Brain microvascular endothelial cell (primary cell): ENCODE measurements at regions not wholly inside any gene's neighbourhood (a gene's known extent, or its start where the extent isn't known, plus 50 kb on each side); places are given as distances from the start of the nearest gene placed in this dataset.

Experiments
- DNase-seq: peaks from one replicate; pipeline ENCODE4 v3.0.0-alpha.2; 2020
- H3K27ac ChIP-seq: fragments of 250-450 bp; sonication (Bioruptor Pico); 2 replicates; pipeline ENCODE4 v1.5.1; 2020; ENCODE audit warnings: mild to moderate bottlenecking, moderate library complexity
- H3K27me3 ChIP-seq: fragments of 250-450 bp; sonication (Bioruptor Pico); replicated peaks from 2 replicates; pipeline ENCODE4 v1.5.1; 2020; ENCODE audit warnings: mild to moderate bottlenecking
- H3K36me3 ChIP-seq: fragments of 250-450 bp; sonication (Bioruptor Pico); replicated peaks from 2 replicates; pipeline ENCODE4 v1.5.1; 2020; ENCODE audit warnings: mild to moderate bottlenecking
- H3K4me3 ChIP-seq: 2 replicates; pipeline ENCODE4 v1.5.1; 2011; ENCODE audit warnings: low read depth, mild to moderate bottlenecking, control low read depth, low read length, moderate library complexity
- in situ Hi-C: cut with HindIII; loops from 2 replicates; pipeline ENCODE4 v1.10.0; 2017; ENCODE audit warnings: low sequenced_read_pairs, low pct_ligation_motif_present
- TF ChIP-seq, protein P1 (sequence below): IDR thresholded peaks from 2 replicates; pipeline ENCODE4 v1.5.1; 2011; ENCODE audit warnings: low read depth, mild to moderate bottlenecking, moderate library complexity, low read length, control low read depth, inconsistent platforms; ENCODE audit errors: missing control alignments

DNA sequence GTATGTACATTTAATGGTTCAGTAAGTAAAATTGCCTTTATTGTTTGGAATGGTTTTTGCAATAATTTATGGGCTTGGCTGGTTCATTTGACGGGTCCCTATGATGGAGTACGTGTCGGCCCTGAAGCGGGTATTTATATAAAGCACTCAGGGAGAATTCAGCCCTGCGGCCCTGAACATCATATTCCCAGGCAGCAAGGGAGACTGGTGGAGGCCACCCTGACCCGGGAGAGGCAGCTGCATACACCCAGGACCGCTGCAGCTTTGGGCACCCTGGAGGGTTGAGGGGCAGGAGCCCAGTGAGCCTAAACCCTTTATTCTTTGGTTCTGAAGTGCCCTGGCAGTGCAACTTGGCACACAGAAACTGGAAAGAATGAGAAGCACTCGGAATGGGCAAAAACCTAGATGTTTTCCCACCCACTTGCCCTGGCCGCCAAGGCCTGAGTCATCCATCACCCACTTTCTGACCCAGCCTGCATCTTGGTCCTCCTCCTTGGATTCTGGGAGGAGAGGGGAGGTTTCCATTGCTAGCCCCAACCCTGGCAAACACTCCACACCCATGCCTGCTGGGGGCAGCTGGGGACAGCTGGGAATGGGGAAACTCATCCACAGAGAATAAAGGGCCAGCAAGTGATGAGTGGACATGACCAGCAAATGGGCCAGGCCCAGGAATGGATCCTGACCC is 162.2 kb upstream of the TNRC6C start:
- DNase-seq: no peak
- Histone ChIP-seq H3K36me3 (no peaks in the 10 kb centered on the region), H3K27ac (no peak overlapping the region), H3K4me3 (no peak overlapping the region), H3K27me3 (peaks cover 10% of the 10 kb centered on the region)
- in situ Hi-C loops: no loop called here
- TF ChIP-seq, protein P1, sequence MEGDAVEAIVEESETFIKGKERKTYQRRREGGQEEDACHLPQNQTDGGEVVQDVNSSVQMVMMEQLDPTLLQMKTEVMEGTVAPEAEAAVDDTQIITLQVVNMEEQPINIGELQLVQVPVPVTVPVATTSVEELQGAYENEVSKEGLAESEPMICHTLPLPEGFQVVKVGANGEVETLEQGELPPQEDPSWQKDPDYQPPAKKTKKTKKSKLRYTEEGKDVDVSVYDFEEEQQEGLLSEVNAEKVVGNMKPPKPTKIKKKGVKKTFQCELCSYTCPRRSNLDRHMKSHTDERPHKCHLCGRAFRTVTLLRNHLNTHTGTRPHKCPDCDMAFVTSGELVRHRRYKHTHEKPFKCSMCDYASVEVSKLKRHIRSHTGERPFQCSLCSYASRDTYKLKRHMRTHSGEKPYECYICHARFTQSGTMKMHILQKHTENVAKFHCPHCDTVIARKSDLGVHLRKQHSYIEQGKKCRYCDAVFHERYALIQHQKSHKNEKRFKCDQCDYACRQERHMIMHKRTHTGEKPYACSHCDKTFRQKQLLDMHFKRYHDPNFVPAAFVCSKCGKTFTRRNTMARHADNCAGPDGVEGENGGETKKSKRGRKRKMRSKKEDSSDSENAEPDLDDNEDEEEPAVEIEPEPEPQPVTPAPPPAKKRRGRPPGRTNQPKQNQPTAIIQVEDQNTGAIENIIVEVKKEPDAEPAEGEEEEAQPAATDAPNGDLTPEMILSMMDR: no peak

GRCh38 chr17:77798031-77798430 is 160.5 kb upstream of the TNRC6C start:
- DNase-seq: no peak
- Histone ChIP-seq H3K27ac (no peak overlapping the region), H3K27me3 (peaks cover 18% of the 10 kb centered on the region), H3K36me3 (no peaks in the 10 kb centered on the region), H3K4me3 (no peak overlapping the region)
- in situ Hi-C loops: no loop called here
- TF ChIP-seq, protein P1: no peak

GRCh38 chr17:77798481-77798880 is 160.0 kb upstream of the TNRC6C start:
- no peak overlapping the region for H3K27ac ChIP-seq
- DNase-seq: no peak
- H3K36me3 ChIP-seq: no peaks in the 10 kb centered on the region
- in situ Hi-C loops: no loop called here
- TF ChIP-seq, protein P1: no peak
- peaks cover 21% of the 10 kb centered on the region for H3K27me3 ChIP-seq
- no peak overlapping the region for H3K4me3 ChIP-seq

- H3K27me3 ChIP-seq: peaks cover 24% of the 10 kb centered on the region
- in situ Hi-C loops: no loop called here
Observed at GRCh38 chr17:77800816-77801215, 157.7 kb upstream of the TNRC6C start.

DNA sequence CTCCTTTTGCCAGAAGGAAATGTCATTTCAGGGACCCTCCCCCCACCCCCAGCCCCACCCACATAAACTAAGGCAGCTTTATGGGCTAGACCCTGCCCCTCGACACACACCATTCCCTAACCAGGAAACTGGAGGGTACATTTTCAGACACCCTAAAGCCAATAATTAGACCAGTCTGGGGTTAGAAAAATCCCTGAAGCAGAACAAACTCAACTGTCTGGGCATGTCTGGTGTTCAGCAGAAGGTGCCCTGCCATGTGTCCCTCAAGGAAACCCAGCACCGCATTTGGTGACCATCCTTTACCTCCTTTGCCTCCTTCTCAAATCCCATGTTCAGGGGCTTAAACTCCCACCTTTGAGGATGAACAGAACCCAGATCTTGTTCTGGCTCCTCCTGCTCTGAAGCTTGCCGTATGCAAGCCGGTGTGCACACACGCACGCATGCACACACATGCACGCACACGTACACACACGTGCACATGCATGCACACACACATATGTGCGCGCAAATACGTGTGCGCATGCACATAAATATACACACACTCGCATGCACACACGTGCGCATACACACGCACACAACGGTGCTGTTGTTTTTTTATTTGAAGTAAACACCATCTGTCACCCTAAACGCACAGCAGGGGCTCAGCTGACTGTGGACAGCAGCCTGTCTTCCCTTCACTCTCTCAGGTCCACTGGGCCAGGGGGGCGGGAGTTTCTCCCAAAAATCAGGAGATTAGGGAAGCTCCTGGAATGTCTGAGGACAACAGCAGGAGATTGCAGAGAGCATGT is 156.8 kb upstream of the TNRC6C start:
- Histone ChIP-seq H3K4me3 (no peak overlapping the region), H3K27me3 (peaks cover 24% of the 10 kb centered on the region), H3K27ac (no peak overlapping the region), H3K36me3 (no peaks in the 10 kb centered on the region)
- DNase-seq: no peak
- in situ Hi-C loops: no loop called here
- TF ChIP-seq, protein P1: no peak

More at GRCh38 chr17:77800816-77801215, 157.7 kb upstream of the TNRC6C start:
- TF ChIP-seq, protein P1: no peak
- DNase-seq: no peak
- no peak overlapping the region for H3K4me3 ChIP-seq
- H3K27ac ChIP-seq: no peak overlapping the region
- H3K36me3 ChIP-seq: no peaks in the 10 kb centered on the region
